ENCODE measurements at regions not wholly inside any gene's neighbourhood (a gene's known extent, or its start where the extent isn't known, plus 50 kb on each side); places are given as distances from the start of the nearest gene placed in this dataset.
A peak's percentile ranks its signal among the peaks of the same experiment; 100 is the strongest.

DNA sequence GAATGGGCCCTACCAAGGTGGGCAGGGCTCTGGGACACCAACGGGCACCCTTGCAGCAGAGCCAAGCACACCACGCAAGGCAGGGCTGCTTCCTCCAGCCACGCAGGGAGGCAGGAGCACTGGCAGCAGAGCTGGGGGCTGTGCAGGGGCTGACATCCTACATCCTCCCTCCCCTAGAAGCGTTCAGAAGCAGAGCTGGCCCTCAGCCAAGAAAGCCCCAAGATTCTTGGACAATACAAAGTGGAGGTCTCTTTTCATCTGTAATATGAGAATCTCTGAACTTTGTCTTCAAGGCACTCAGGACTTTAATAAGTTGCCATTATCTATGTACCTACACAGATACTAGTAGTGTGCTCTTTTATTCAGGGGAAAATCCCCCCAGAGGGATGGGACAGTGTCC is 128.1 kb upstream of the AGAP1 start:
- Histone ChIP-seq H3K9me3 (ENCODE audit: control extremely low read depth in 1 of 5, control insufficient read depth in 4 of 5, insufficient read depth in 2 of 5, low read depth in 1 of 5, low read length in 4 of 5) (peaks cover 0 to 3% (median 0%) of the 10 kb centered on the region in 5 experiments), H3K27ac (ENCODE audit: insufficient read depth in 1 of 2, low read depth in 1 of 2, low read length in 2 of 2, poor library complexity in 1 of 2, severe bottlenecking in 2 of 2) (no peak overlapping the region), H3K4me1 (ENCODE audit: control extremely low read depth in 1 of 4, control insufficient read depth in 4 of 4, insufficient read depth in 4 of 4, low read length in 3 of 4) (no peaks in the 10 kb centered on the region), H3K36me3 (ENCODE audit: control insufficient read depth in 4 of 4, insufficient read depth in 4 of 4, low read length in 3 of 4) (no peaks in the 10 kb centered on the region), H3K4me3 (ENCODE audit: control insufficient read depth in 1 of 7, extremely low read depth in 1 of 7, insufficient read depth in 4 of 7, low read depth in 2 of 7, low read length in 6 of 7) (no peak overlapping the region), H3K27me3 (replicated peaks in 2 of 5; ENCODE audit: control insufficient read depth in 4 of 5, insufficient read depth in 5 of 5, low read length in 4 of 5) (peaks cover 0 to 62% (median 5%) of the 10 kb centered on the region in 5 experiments)
- ChIA-PET CTCF (no interaction called here), POLR2A (no interaction called here)
- DNase-seq = no peak
- 74% methylated on average over 3 of the region's 4 CpGs for WGBS (ENCODE audit: insufficient coverage)

DNA sequence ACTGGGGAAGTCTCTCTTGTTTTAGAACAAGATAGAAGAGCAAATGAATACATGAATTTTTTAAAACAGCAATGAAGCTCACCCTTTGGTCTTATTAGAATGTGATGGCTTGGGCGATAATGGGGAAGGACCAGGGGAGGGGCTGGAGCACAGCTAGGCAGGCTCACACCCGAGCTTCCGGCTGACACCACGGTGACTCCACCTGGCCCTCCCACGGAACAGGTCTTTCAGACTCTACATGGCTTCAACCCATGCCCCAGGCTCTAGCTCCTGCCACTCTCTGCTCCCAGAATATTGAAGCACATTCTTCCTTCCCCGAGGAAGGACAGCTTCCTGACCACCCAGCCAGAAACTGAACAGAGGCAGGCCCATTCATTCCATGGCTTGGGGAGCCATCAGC is 127.5 kb upstream of the AGAP1 start:
- Histone ChIP-seq H3K27me3 (replicated peaks in 2 of 5; ENCODE audit: control insufficient read depth in 4 of 5, insufficient read depth in 5 of 5, low read length in 4 of 5) (peaks cover 0 to 61% (median 5%) of the 10 kb centered on the region in 5 experiments), H3K27ac (ENCODE audit: insufficient read depth in 1 of 2, low read depth in 1 of 2, low read length in 2 of 2, poor library complexity in 1 of 2, severe bottlenecking in 2 of 2) (no peak overlapping the region), H3K4me1 (ENCODE audit: control extremely low read depth in 1 of 4, control insufficient read depth in 4 of 4, insufficient read depth in 4 of 4, low read length in 3 of 4) (no peaks in the 10 kb centered on the region), H3K9me3 (ENCODE audit: control extremely low read depth in 1 of 5, control insufficient read depth in 4 of 5, insufficient read depth in 2 of 5, low read depth in 1 of 5, low read length in 4 of 5) (peaks cover 0 to 3% (median 0%) of the 10 kb centered on the region in 5 experiments), H3K4me3 (ENCODE audit: control insufficient read depth in 1 of 7, extremely low read depth in 1 of 7, insufficient read depth in 4 of 7, low read depth in 2 of 7, low read length in 6 of 7) (no peak overlapping the region), H3K36me3 (ENCODE audit: control insufficient read depth in 4 of 4, insufficient read depth in 4 of 4, low read length in 3 of 4) (no peaks in the 10 kb centered on the region)
- POLR2A ChIA-PET = no interaction called here
- no peak for DNase-seq
- CTCF ChIA-PET = no interaction called here
- 63% methylated on average over 4 of the region's 6 CpGs for WGBS (ENCODE audit: insufficient coverage)

DNA sequence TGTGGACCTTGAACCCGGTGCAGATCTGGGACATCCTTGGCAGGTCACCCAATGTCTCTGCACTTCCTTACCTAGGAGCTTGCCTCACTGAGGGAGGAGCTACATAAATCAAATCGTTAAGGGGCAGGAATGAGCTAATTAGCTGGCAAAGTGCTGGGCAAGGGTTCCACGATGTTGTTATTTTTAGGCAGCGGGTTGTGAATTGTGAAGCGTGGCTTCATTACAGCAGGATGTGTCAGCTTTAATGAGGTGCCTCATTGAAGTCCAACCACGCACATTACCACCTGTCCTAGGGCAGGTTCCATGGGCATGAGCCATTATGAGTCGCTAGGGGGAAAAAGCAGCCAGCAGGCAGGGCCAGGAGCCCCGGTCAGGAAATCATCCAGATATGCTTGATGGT is 127.0 kb upstream of the AGAP1 start:
- ChIA-PET CTCF (no interaction called here), POLR2A (interaction anchor here (0.6 kb wide), 1 partner anchor 14 kb away, joined by 3 read pairs; no protein-coding TSS in a partner anchor)
- DNase-seq = no peak
- H3K9me3 ChIP-seq (ENCODE audit: control extremely low read depth in 1 of 5, control insufficient read depth in 4 of 5, insufficient read depth in 2 of 5, low read depth in 1 of 5, low read length in 4 of 5) = peaks cover 0 to 3% (median 0%) of the 10 kb centered on the region in 5 experiments
- peaks cover 0 to 63% (median 5%) of the 10 kb centered on the region in 5 experiments for H3K27me3 ChIP-seq (replicated peaks in 2 of 5; ENCODE audit: control insufficient read depth in 4 of 5, insufficient read depth in 5 of 5, low read length in 4 of 5)
- WGBS (ENCODE audit: insufficient coverage) = 83% methylated on average over 7 of the region's 8 CpGs
- no peak overlapping the region for H3K27ac ChIP-seq (ENCODE audit: insufficient read depth in 1 of 2, low read depth in 1 of 2, low read length in 2 of 2, poor library complexity in 1 of 2, severe bottlenecking in 2 of 2)
- no peaks in the 10 kb centered on the region for H3K36me3 ChIP-seq (ENCODE audit: control insufficient read depth in 4 of 4, insufficient read depth in 4 of 4, low read length in 3 of 4)
- no peak overlapping the region for H3K4me3 ChIP-seq (ENCODE audit: control insufficient read depth in 1 of 7, extremely low read depth in 1 of 7, insufficient read depth in 4 of 7, low read depth in 2 of 7, low read length in 6 of 7)
- H3K4me1 ChIP-seq (ENCODE audit: control extremely low read depth in 1 of 4, control insufficient read depth in 4 of 4, insufficient read depth in 4 of 4, low read length in 3 of 4) = no peaks in the 10 kb centered on the region

DNA sequence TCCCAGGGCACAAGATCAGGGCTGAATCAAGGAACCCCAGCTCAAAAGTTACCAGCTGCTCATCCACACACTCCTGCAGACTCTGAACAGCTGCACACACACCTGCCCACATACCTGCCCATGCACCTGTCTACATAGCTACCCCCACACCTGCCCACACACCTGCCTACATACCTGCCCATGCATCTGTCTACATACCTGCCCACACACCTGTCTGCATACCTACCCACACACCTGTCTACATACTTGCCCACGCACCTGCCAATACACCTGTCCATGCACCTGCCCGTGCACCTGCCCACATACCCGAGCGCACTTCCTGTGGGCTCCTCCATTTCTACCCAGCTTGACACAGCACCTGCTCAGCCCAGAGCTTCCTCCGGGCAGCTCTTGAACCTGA is 122.8 kb upstream of the AGAP1 start:
- no peak for DNase-seq
- ChIA-PET CTCF (no interaction called here), POLR2A (no interaction called here)
- Histone ChIP-seq H3K36me3 (ENCODE audit: control insufficient read depth in 4 of 4, insufficient read depth in 4 of 4, low read length in 3 of 4) (no peaks in the 10 kb centered on the region), H3K27me3 (replicated peaks in 2 of 5; ENCODE audit: control insufficient read depth in 4 of 5, insufficient read depth in 5 of 5, low read length in 4 of 5) (peaks cover 0 to 58% (median 7%) of the 10 kb centered on the region in 5 experiments), H3K4me3 (ENCODE audit: control insufficient read depth in 1 of 7, extremely low read depth in 1 of 7, insufficient read depth in 4 of 7, low read depth in 2 of 7, low read length in 6 of 7) (no peak overlapping the region), H3K4me1 (ENCODE audit: control extremely low read depth in 1 of 4, control insufficient read depth in 4 of 4, insufficient read depth in 4 of 4, low read length in 3 of 4) (no peaks in the 10 kb centered on the region), H3K27ac (ENCODE audit: insufficient read depth in 1 of 2, low read depth in 1 of 2, low read length in 2 of 2, poor library complexity in 1 of 2, severe bottlenecking in 2 of 2) (no peak overlapping the region), H3K9me3 (ENCODE audit: control extremely low read depth in 1 of 5, control insufficient read depth in 4 of 5, insufficient read depth in 2 of 5, low read depth in 1 of 5, low read length in 4 of 5) (no peaks in the 10 kb centered on the region)
- 95% methylated on average over 4 of the region's 5 CpGs for WGBS (ENCODE audit: insufficient coverage)

DNA sequence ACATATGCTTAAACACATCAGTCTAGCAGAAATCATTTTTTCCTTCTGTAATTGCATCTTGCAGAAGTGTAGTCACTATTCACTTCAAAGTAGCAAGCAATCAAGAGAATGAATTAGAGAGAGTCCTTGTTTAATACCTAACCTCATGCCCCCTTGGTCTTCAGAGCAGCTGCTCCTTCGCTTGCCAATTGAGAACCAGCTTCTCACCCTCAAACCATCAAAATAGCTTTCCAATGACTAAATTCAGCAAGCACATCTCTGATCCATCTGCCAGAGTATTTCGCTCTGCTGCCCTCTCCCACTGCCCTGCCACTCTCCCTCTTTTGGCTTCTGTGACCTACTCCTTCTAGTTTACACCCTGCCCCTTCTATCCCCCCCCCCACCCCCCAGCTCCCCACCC is 120.7 kb upstream of the AGAP1 start:
- Histone ChIP-seq H3K4me1 (ENCODE audit: control extremely low read depth in 1 of 4, control insufficient read depth in 4 of 4, insufficient read depth in 4 of 4, low read length in 3 of 4) (no peaks in the 10 kb centered on the region), H3K27me3 (replicated peaks in 2 of 5; ENCODE audit: control insufficient read depth in 4 of 5, insufficient read depth in 5 of 5, low read length in 4 of 5) (peaks cover 0 to 55% (median 7%) of the 10 kb centered on the region in 5 experiments), H3K27ac (ENCODE audit: insufficient read depth in 1 of 2, low read depth in 1 of 2, low read length in 2 of 2, poor library complexity in 1 of 2, severe bottlenecking in 2 of 2) (no peak overlapping the region), H3K4me3 (ENCODE audit: control insufficient read depth in 1 of 7, extremely low read depth in 1 of 7, insufficient read depth in 4 of 7, low read depth in 2 of 7, low read length in 6 of 7) (no peak overlapping the region), H3K36me3 (ENCODE audit: control insufficient read depth in 4 of 4, insufficient read depth in 4 of 4, low read length in 3 of 4) (no peaks in the 10 kb centered on the region), H3K9me3 (ENCODE audit: control extremely low read depth in 1 of 5, control insufficient read depth in 4 of 5, insufficient read depth in 2 of 5, low read depth in 1 of 5, low read length in 4 of 5) (no peaks in the 10 kb centered on the region)
- no peak for DNase-seq
- POLR2A ChIA-PET = no interaction called here
- CTCF ChIA-PET = no interaction called here
- WGBS (ENCODE audit: insufficient coverage) = 86% methylated on average over 2 of the region's 2 CpGs

DNA sequence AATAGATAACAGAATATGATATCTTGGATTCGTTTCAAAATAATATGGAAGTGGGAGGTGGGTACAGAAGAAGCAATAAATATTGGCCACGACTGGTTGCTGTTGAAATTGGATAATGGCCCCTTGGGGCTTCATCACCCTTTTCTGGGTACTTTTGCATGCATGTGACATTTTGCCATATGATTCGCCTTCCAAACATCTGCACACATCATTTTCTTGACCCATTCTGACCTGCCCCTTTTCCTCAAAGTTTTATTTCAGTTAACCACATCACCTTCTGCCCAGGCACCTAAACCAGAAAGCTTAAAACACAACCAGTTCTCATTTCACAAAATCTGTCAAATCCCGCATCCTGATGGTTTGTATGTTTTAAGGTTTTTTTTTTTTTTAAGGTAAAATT is 116.7 kb upstream of the AGAP1 start:
- ChIA-PET CTCF (no interaction called here), POLR2A (no interaction called here)
- Histone ChIP-seq H3K4me1 (ENCODE audit: control extremely low read depth in 1 of 4, control insufficient read depth in 4 of 4, insufficient read depth in 4 of 4, low read length in 3 of 4) (no peaks in the 10 kb centered on the region), H3K36me3 (ENCODE audit: control insufficient read depth in 4 of 4, insufficient read depth in 4 of 4, low read length in 3 of 4) (no peaks in the 10 kb centered on the region), H3K9me3 (ENCODE audit: control extremely low read depth in 1 of 5, control insufficient read depth in 4 of 5, insufficient read depth in 2 of 5, low read depth in 1 of 5, low read length in 4 of 5) (no peaks in the 10 kb centered on the region), H3K27ac (ENCODE audit: insufficient read depth in 1 of 2, low read depth in 1 of 2, low read length in 2 of 2, poor library complexity in 1 of 2, severe bottlenecking in 2 of 2) (no peak overlapping the region), H3K4me3 (ENCODE audit: control insufficient read depth in 1 of 7, extremely low read depth in 1 of 7, insufficient read depth in 4 of 7, low read depth in 2 of 7, low read length in 6 of 7) (no peak overlapping the region), H3K27me3 (replicated peaks in 2 of 5; ENCODE audit: control insufficient read depth in 4 of 5, insufficient read depth in 5 of 5, low read length in 4 of 5) (peaks cover 0 to 48% (median 10%) of the 10 kb centered on the region in 5 experiments)
- DNase-seq = no peak
- 50% methylated on average over 1 of the region's 4 CpGs for WGBS (ENCODE audit: insufficient coverage)

DNA sequence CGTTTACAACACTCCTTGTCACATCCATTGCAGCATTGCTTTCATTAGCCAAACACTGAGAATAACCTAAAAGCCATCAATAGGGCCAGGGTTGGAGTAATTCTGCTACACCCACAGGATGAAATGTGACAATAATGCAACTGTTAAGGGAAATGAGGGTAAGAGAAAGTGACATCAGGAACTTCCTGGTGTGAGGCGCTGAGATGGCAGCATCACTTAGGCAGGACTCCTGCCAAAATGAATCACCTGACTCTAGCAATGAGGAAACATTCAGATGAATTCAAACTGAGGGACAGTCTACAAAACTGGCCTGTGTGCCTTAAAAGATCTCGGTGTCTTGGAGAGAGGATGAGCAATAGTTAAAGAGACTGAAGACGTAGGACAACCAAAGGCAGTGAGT is 115.6 kb upstream of the AGAP1 start:
- ChIA-PET CTCF (no interaction called here), POLR2A (no interaction called here)
- no peaks in the 10 kb centered on the region for H3K4me1 ChIP-seq (ENCODE audit: control extremely low read depth in 1 of 4, control insufficient read depth in 4 of 4, insufficient read depth in 4 of 4, low read length in 3 of 4)
- DNase-seq = peak in 2 of 3 donors; percentile 1 to 8
- no peak overlapping the region for H3K4me3 ChIP-seq (ENCODE audit: control insufficient read depth in 1 of 7, extremely low read depth in 1 of 7, insufficient read depth in 4 of 7, low read depth in 2 of 7, low read length in 6 of 7)
- 54% methylated on average over 4 of the region's 4 CpGs for WGBS (ENCODE audit: insufficient coverage)
- H3K36me3 ChIP-seq (ENCODE audit: control insufficient read depth in 4 of 4, insufficient read depth in 4 of 4, low read length in 3 of 4) = no peaks in the 10 kb centered on the region
- no peaks in the 10 kb centered on the region for H3K9me3 ChIP-seq (ENCODE audit: control extremely low read depth in 1 of 5, control insufficient read depth in 4 of 5, insufficient read depth in 2 of 5, low read depth in 1 of 5, low read length in 4 of 5)
- no peak overlapping the region for H3K27ac ChIP-seq (ENCODE audit: insufficient read depth in 1 of 2, low read depth in 1 of 2, low read length in 2 of 2, poor library complexity in 1 of 2, severe bottlenecking in 2 of 2)
- H3K27me3 ChIP-seq (replicated peaks in 2 of 5; ENCODE audit: control insufficient read depth in 4 of 5, insufficient read depth in 5 of 5, low read length in 4 of 5) = peaks cover 0 to 57% (median 14%) of the 10 kb centered on the region in 5 experiments

Measured in common myeloid progenitor, CD34-positive (primary cell).